Kidney epithelial cell (primary cell): ENCODE measurements at regions not wholly inside any gene's neighbourhood (a gene's known extent, or its start where the extent isn't known, plus 50 kb on each side); places are given as distances from the start of the nearest gene placed in this dataset.

Experiments
- DNase-seq: peaks from one replicate; pipeline ENCODE4 v3.0.0-alpha.2; 2010; ENCODE audit warnings: low read depth
- H3K27me3 ChIP-seq: 2 replicates; pipeline ENCODE4 v1.6.0; 2011; ENCODE audit warnings: low read length; ENCODE audit not compliant: control insufficient read depth, insufficient read depth
- H3K36me3 ChIP-seq: 2 replicates; pipeline ENCODE4 v1.5.1; 2011; ENCODE audit warnings: low read length; ENCODE audit not compliant: control insufficient read depth, insufficient read depth
- H3K4me3 ChIP-seq: 2 replicates; pipeline ENCODE4 v1.5.1; 2011; ENCODE audit warnings: low read depth, mild to moderate bottlenecking, control low read depth, low read length
- CTCF ChIP-seq: IDR thresholded peaks from 2 replicates; pipeline ENCODE4 v1.5.1; 2011; ENCODE audit warnings: mild to moderate bottlenecking, moderate library complexity, low read length, control low read depth, inconsistent platforms; ENCODE audit not compliant: insufficient read depth, poor library complexity, severe bottlenecking

DNA sequence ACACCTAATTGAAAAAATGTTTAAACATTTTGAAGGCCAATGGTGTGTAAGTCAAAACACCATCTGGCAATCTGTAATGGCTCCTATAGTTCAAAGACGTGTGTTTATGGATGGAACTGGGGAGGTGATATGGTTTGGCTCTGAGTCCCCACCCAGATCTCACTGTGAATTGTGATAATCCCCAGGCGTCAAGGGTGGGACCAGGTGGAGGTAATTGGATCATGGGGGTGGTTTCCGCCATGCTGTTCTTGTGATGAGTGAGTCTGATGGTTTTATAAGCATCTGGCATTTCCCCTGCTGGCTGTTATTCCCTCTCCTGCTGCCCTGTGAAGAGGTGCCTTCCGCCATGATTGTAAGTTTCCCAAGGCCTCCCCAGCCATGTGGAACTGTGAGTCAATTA lies 52.2 kb downstream of the ADRA2C start:
- Histone ChIP-seq H3K4me3 (no peak overlapping the region), H3K27me3 (no peaks in the 10 kb centered on the region), H3K36me3 (no peaks in the 10 kb centered on the region)
- TF ChIP-seq CTCF = no peak
- no peak for DNase-seq

DNA sequence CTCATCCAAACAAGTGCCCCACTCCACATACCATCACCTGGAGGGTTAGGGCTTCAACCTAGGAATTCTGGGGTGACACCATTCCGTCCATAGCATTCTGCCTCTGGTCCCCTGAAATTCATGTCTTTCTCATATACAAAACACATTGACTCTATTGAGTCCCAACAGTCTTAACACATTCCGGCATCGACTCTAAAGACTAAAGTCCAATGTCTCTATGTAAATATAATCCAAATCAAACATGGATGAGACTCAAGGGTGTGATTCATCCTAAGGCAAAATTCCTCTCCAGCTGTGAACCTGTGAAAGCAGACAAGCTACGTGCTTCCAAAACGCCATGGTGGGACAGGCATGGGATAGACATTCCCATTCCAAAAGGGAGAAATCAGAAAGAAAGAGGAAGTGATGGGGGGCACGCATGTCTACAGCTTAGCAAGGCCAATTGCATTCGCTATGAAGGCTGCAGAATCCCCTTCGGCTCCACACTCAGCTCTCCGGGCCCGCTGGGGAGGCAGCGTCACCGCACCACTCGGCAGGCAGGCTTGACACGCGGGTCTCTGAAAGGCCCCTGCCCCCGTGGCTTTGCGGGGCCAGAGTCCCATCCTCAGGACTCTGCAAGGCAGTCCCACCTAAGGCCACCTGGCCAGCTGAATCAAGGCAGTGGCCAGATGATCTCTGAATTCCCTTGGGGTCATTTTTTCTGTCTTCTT lies 53.2 kb downstream of the ADRA2C start:
- DNase-seq = no peak
- Histone ChIP-seq H3K4me3 (no peak overlapping the region), H3K36me3 (no peaks in the 10 kb centered on the region), H3K27me3 (peaks cover 2% of the 10 kb centered on the region)
- TF ChIP-seq CTCF = no peak

GRCh38 chr4:3820016-3820805 lies 54.0 kb downstream of the ADRA2C start:
- Histone ChIP-seq H3K4me3 (no peak overlapping the region), H3K27me3 (peaks cover 2% of the 10 kb centered on the region), H3K36me3 (no peaks in the 10 kb centered on the region)
- DNase-seq = no peak
- no peak for TF ChIP-seq CTCF

DNA sequence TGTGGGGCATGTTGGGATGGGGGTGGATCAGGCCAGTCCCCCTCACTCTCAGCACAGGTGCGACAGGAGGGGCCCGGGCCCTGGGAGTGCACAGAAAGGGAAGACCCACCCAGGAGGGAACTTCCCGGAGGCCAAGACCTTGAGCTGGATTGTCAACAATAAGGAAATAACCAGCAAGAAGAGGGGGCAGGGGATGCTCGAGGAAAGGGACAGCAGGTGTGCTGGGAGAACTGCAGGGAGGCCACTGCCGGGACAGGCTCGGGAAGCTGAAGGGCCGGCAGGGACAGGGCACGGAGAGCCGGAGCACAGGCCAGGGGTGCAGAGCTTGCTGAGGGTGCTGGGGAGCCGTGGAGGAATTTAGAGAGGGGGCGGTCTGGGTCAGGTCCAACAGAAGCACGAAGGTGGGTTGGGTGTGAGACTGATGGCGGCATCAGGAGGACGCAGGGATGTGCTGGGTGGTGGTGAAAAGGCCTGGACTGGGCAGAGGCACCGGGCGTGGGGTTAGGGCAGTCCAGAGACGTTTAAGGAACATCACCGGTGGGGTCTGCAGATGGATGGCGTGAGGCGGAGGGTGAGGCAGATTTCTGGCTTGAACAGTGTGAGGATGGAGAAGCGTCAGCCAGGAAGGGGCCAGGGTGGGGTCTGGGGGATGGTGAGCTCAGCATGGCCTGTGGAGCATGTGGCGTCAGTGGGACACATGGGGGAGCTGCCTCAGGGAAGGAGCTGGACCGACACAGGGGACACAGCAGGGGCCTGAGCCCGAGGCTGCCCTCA lies 54.8 kb downstream of the ADRA2C start:
- H3K27me3 ChIP-seq = peaks cover 2% of the 10 kb centered on the region
- no peak for DNase-seq
- TF ChIP-seq CTCF = no peak

GRCh38 chr4:3821580-3822229 lies 55.5 kb downstream of the ADRA2C start:
- DNase-seq = no peak
- Histone ChIP-seq H3K4me3 (no peak overlapping the region), H3K27me3 (peaks cover 2% of the 10 kb centered on the region), H3K36me3 (no peaks in the 10 kb centered on the region)
- TF ChIP-seq CTCF = no peak

More for the DNA sequence above, 54.8 kb downstream of the ADRA2C start:
- no peak overlapping the region for H3K4me3 ChIP-seq
- H3K36me3 ChIP-seq = no peaks in the 10 kb centered on the region
